GM23248 (cell line): ENCODE measurements at regions not wholly inside any gene's neighbourhood (a gene's known extent, or its start where the extent isn't known, plus 50 kb on each side); places are given as distances from the start of the nearest gene placed in this dataset.

Experiments used
- DNase-seq: peaks from one replicate; pipeline ENCODE4 v3.0.0-alpha.2; 2015
- H2AFZ ChIP-seq: fragments of 200-600 bp; sonication (generic); 2 replicates; pipeline ENCODE4 v1.6.1; 2016; ENCODE audit warnings: antibody characterized with exemption
- H3F3A ChIP-seq: fragments of 200-600 bp; sonication (generic); 2 replicates; pipeline ENCODE4 v1.6.1; 2016; ENCODE audit warnings: mild to moderate bottlenecking, antibody characterized with exemption, mixed run types; ENCODE audit not compliant: insufficient read depth
- H3K27ac ChIP-seq: fragments of 200-600 bp; sonication (generic); 2 replicates; pipeline ENCODE4 v1.5.1; 2016; ENCODE audit warnings: mild to moderate bottlenecking
- H3K27me3 ChIP-seq: fragments of 200-600 bp; sonication (generic); replicated peaks from 2 replicates; pipeline ENCODE4 v1.6.1; 2016; ENCODE audit warnings: mild to moderate bottlenecking; ENCODE audit not compliant: insufficient read depth
- H3K36me3 ChIP-seq: fragments of 200-600 bp; sonication (generic); 2 replicates; pipeline ENCODE4 v1.6.1; 2016; ENCODE audit warnings: low read depth, mild to moderate bottlenecking
- H3K4me1 ChIP-seq: fragments of 200-600 bp; sonication (generic); 2 replicates; pipeline ENCODE4 v1.6.1; 2016; ENCODE audit warnings: mild to moderate bottlenecking; ENCODE audit not compliant: insufficient read depth
- H3K4me2 ChIP-seq: fragments of 200-600 bp; sonication (generic); one replicate; pipeline ENCODE4 v1.6.1; 2016; ENCODE audit warnings: mild to moderate bottlenecking; ENCODE audit not compliant: unreplicated experiment
- H3K4me3 ChIP-seq: fragments of 200-600 bp; sonication (generic); 2 replicates; pipeline ENCODE4 v1.5.1; 2016; ENCODE audit warnings: mild to moderate bottlenecking
- H3K79me2 ChIP-seq: fragments of 200-600 bp; sonication (generic); 2 replicates; pipeline ENCODE4 v1.6.1; 2016; ENCODE audit warnings: mild to moderate bottlenecking; ENCODE audit not compliant: insufficient read depth
- H3K9ac ChIP-seq: fragments of 200-600 bp; sonication (generic); 2 replicates; pipeline ENCODE4 v1.6.1; 2016; ENCODE audit warnings: mild to moderate bottlenecking
- H3K9me2 ChIP-seq: fragments of 200-600 bp; sonication (generic); 2 replicates; pipeline ENCODE4 v1.6.1; 2016; ENCODE audit warnings: mixed run types, mild to moderate bottlenecking, moderate library complexity; ENCODE audit not compliant: insufficient read depth
- H3K9me3 ChIP-seq: fragments of 200-600 bp; sonication (generic); one replicate; pipeline ENCODE4 v1.6.1; 2017; ENCODE audit warnings: low read depth
- H4K20me1 ChIP-seq: fragments of 200-600 bp; sonication (generic); 2 replicates; pipeline ENCODE4 v1.6.0; 2016; ENCODE audit not compliant: insufficient read depth
- EZH2 ChIP-seq: fragments of 200-600 bp; sonication (generic); IDR thresholded peaks from 2 replicates; pipeline ENCODE4 v1.6.1; 2018; ENCODE audit warnings: antibody characterized with exemption, mild to moderate bottlenecking; ENCODE audit not compliant: insufficient read depth, poor library complexity, severe bottlenecking
- EZH2phosphoT487 ChIP-seq: fragments of 200-600 bp; sonication (generic); IDR thresholded peaks from 2 replicates; pipeline ENCODE4 v1.6.1; 2018; ENCODE audit warnings: antibody characterized with exemption, moderate library complexity, mild to moderate bottlenecking, low read depth; ENCODE audit not compliant: insufficient read depth
- WGBS, 2 experiments: methylation state at CpG; one replicate each; pipeline ENCODE4 v1.1.6; 2015 to 2017; ENCODE audit warnings: low lambda C conversion rate in 2 of 2, low coverage in 1 of 2; ENCODE audit errors: missing lambda C conversion rate in 2 of 2; 5-methylcytosine and 5-hydroxymethylcytosine counted together
- in situ Hi-C: fragments of 300-500 bp; cut with MboI; formaldehyde crosslinking; loops from 2 replicates; pipeline ENCODE4 v1.15.0; 2020

- WGBS, 2 experiments: 14% methylated on average over 4 of the region's 4 CpGs
Observed at GRCh38 chr11:112459001-112459400, 198.3 kb upstream of the PLET1 start.

GRCh38 chr11:112460141-112460540 lies 199.5 kb upstream of the PLET1 start:
- Histone ChIP-seq H3K4me3 (no peak overlapping the region), H2AFZ (no peak overlapping the region), H3K27me3 (no peaks in the 10 kb centered on the region), H3K4me1 (0 out of 2 replicates have a peak, but pooled peaks cover 3% of the 10 kb centered on the region), H3K9ac (no peak overlapping the region), H4K20me1 (no peaks in the 10 kb centered on the region), H3F3A (no peaks in the 10 kb centered on the region), H3K36me3 (no peaks in the 10 kb centered on the region), H3K9me2 (no peaks in the 10 kb centered on the region), H3K9me3 (no peaks in the 10 kb centered on the region), H3K79me2 (no peaks in the 10 kb centered on the region), H3K27ac (no peak overlapping the region), H3K4me2 (no peak overlapping the region)
- WGBS, 2 experiments: 95 to 96% methylated on average over 5 of the region's 5 CpGs
- DNase-seq: no peak
- in situ Hi-C loops: no loop called here
- TF ChIP-seq EZH2phosphoT487: no peak
- no peak for TF ChIP-seq EZH2

More at GRCh38 chr11:112459001-112459400, 198.3 kb upstream of the PLET1 start:
- Histone ChIP-seq H3K4me2 (peak overlapping the region; percentile 91), H2AFZ (peak overlapping the region; percentile 96), H3K36me3 (no peaks in the 10 kb centered on the region), H3K9ac (peak overlapping the region; percentile 73), H3K79me2 (no peaks in the 10 kb centered on the region), H3K4me3 (peak overlapping the region; percentile 78), H3K27ac (no peak overlapping the region), H3F3A (no peaks in the 10 kb centered on the region), H3K27me3 (no peaks in the 10 kb centered on the region), H3K9me3 (no peaks in the 10 kb centered on the region), H3K4me1 (0 out of 2 replicates have a peak, but pooled peaks cover 3% of the 10 kb centered on the region), H3K9me2 (no peaks in the 10 kb centered on the region), H4K20me1 (no peaks in the 10 kb centered on the region)
- DNase-seq: peak; percentile 49
- TF ChIP-seq EZH2 (no peak), EZH2phosphoT487 (no peak)
- in situ Hi-C loops: no loop called here

- Histone ChIP-seq H3K9me2 (no peaks in the 10 kb centered on the region), H3K79me2 (no peaks in the 10 kb centered on the region), H3K4me2 (no peak overlapping the region), H3K9ac (no peak overlapping the region), H4K20me1 (no peaks in the 10 kb centered on the region), H3K27ac (no peak overlapping the region), H3K9me3 (no peaks in the 10 kb centered on the region), H3K27me3 (no peaks in the 10 kb centered on the region), H3K4me1 (no peaks in the 10 kb centered on the region), H3K4me3 (no peak overlapping the region), H2AFZ (no peak overlapping the region), H3F3A (no peaks in the 10 kb centered on the region), H3K36me3 (no peaks in the 10 kb centered on the region)
- in situ Hi-C loops: no loop called here
- DNase-seq: no peak
- no peak for TF ChIP-seq EZH2
- no peak for TF ChIP-seq EZH2phosphoT487
- 70 to 83% methylated on average over 1 of the region's 1 CpG for WGBS, 2 experiments
Observed at GRCh38 chr11:112464949-112465348, 204.3 kb upstream of the PLET1 start.

DNA sequence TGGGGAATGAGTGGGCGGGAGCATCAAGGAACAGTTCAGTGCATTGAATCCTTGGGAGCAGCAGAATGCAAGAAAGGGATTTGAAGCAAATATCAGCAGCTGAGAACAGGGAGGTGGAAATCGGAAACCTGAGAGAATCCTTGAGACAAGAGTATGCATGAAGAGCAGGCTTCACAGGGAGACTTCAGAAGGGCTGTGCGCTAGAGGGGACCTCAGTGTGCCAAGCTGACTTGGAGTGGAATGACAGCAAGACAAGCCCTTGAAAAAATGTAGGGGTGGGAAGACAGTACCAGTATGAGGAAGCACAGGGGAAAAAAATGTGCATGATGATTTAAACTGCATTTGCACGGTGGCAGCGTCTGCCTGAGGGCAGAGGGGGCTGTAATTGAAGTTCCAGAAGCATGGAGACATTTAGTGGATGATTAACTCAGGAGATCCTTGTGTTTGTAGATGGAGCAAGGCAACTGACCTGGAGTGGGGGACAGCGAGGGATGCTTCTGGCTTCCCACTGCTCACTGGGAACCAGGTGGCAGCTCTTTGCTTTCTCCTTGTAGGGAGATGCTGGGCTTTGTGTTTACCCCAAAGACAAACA lies 204.9 kb upstream of the PLET1 start:
- Histone ChIP-seq H3K27ac (no peak overlapping the region), H3K79me2 (no peaks in the 10 kb centered on the region), H3F3A (no peaks in the 10 kb centered on the region), H3K4me2 (no peak overlapping the region), H3K36me3 (no peaks in the 10 kb centered on the region), H3K27me3 (no peaks in the 10 kb centered on the region), H3K9ac (no peak overlapping the region), H3K9me3 (no peaks in the 10 kb centered on the region), H3K9me2 (no peaks in the 10 kb centered on the region), H4K20me1 (no peaks in the 10 kb centered on the region), H2AFZ (no peak overlapping the region), H3K4me1 (0 out of 2 replicates have a peak, but pooled peaks cover 5% of the 10 kb centered on the region), H3K4me3 (no peak overlapping the region)
- in situ Hi-C loops: no loop called here
- 72 to 75% methylated on average over 6 of the region's 6 CpGs for WGBS, 2 experiments
- no peak for DNase-seq
- TF ChIP-seq EZH2phosphoT487 (no peak), EZH2 (no peak)
